ENCODE measurements at regions not wholly inside any gene's neighbourhood (a gene's known extent, or its start where the extent isn't known, plus 50 kb on each side); places are given as distances from the start of the nearest gene placed in this dataset.

DNA sequence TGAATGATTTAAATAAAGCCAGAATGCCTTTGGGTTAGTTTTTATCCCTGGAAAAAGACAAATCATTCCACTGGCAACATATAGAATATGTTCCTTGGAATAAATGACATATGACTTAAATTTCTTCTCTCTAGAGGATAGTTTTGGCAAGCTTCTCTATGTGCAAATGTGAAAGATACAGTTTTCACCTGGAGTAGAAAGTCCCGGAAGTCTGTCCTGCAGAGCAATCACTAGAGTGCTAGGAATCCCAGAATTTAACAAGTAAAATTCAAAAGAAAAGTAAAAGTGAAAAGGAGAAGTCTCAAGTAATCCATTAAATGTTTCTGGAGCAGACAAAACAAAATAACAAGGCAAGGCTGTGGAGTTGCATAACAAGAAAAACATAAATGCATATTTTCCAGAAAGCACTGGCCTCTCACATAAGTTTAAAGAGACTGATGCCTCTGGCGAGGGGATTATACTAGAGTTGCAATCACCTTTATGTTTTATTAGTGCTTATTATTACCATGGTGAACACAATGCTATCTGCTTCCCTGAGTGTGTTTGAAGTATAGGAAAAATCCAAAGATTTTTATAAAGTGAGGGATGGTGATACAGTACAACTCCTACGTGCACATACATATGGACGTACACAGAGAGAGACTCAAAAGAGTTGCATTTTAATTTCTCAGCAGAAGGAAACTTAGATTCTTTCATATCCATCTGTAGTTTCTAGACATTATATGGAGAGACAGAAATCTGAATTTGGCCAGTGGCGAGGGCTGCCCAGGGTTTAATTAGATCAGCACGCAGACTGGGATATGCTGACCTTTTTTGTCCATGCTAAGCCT is 188.3 kb upstream of the ANKRD55 start:
- TF ChIP-seq POLR2A (IDR thresholded peaks at IDR 0.05; ENCODE audit: low read depth, low read length) (no peak), POLR2AphosphoS5 (IDR thresholded peaks at IDR 0.05; ENCODE audit: low read depth, low read length) (no peak), TAF1 (IDR thresholded peaks at IDR 0.05; ENCODE audit: borderline replicate concordance, low read depth, low read length) (no peak)
